ENCODE measurements at regions not wholly inside any gene's neighbourhood (a gene's known extent, or its start where the extent isn't known, plus 50 kb on each side); places are given as distances from the start of the nearest gene placed in this dataset.

GRCh38 chr5:158309088-158309807 lies 450.3 kb upstream of the CLINT1 start:
- no peak for DNase-seq (ENCODE audit: insufficient read length, low spot score)
- no peak for FAIRE-seq

- DNase-seq (ENCODE audit: insufficient read length, low spot score) (no peak), FAIRE-seq (no peak)
These were observed 449.6 kb upstream of the CLINT1 start for GRCh38 chr5:158308429-158309025.

DNA sequence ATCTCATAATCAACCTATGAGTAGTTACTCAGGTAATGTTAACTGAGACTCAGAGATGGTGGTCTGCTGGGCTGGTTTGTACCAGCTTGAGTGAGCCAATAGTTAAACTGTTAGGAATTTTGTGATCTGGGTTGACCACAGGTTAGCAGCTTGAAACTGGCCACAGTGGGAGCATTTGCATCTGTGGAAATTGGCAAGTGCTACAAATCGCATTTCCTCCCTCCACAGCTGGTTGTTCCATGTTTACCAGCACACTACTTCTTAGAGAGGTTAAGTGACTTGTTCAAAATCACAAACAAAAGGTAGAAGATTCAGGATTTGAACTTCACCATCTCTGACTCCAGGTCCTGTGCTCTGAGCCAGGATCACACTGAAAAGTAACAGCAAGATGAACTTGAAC lies 446.9 kb upstream of the CLINT1 start:
- DNase-seq (ENCODE audit: insufficient read length, low spot score): no peak
- no peak for FAIRE-seq

DNA sequence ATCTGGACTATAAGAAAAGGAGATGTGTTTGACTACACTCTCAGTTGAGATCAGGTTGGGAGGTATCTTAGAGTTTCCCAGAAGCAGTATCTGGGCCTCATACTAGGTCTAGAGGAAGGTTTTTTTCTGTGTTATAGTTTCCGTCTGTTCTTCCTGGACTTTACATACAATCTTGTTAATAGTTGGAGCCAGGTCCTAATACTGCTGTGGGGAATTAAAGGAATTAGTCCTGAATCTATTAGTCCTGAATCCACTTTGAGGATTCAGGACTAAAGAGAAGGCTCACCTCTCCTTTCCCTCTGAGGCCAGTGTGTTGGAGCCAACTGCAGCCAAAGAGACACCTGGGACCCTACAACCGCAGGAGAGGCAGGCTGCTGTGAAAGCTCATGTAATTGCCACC lies 445.7 kb upstream of the CLINT1 start:
- no peak for FAIRE-seq
- no peak for DNase-seq (ENCODE audit: insufficient read length, low spot score)

- no peak for DNase-seq (ENCODE audit: insufficient read length, low spot score)
- no peak for FAIRE-seq
These were observed 444.9 kb upstream of the CLINT1 start for GRCh38 chr5:158303883-158304282.

DNA sequence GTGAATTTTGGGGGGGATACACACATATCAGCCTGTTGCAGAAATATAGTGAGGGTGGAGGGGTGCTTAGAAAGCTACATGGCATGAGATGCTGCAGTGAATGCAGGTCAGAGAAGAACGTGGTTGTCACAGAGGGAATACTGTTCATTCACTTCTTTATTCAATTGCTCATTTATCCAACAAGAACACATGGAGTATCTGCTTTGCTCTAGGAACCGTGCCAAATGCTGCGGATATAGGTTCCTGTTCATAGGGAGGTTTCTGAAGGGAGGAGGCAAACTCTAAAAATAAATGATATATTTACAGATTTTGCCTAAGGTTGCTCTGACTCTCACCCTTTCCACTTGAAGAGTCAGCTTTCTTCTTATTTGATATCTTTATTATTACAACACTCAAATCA lies 444.3 kb upstream of the CLINT1 start:
- DNase-seq (ENCODE audit: insufficient read length, low spot score) (no peak), FAIRE-seq (no peak)

- FAIRE-seq: no peak
- DNase-seq (ENCODE audit: insufficient read length, low spot score): no peak
These were observed 443.1 kb upstream of the CLINT1 start for GRCh38 chr5:158302029-158302428.

DNA sequence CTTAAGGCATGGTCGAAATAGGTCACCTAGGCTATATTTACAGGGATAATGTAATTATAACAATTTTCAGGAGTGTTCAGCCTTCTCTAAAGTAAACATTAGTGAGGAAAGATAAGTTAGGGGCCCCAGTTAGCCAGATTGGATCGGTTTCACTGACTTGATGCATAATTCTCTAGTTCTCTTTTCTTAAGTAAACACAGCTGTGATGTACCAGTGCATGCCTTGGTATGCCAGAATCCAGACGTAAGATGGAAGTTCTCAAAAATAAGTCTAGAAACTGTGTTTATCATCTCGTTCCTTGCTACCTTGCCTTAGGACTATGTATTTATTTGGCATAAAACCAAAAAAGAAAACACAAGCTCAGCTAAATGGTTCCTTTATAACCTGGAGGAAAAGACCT lies 442.2 kb upstream of the CLINT1 start:
- FAIRE-seq (no peak), DNase-seq (ENCODE audit: insufficient read length, low spot score) (no peak)

GRCh38 chr5:158300256-158300655 lies 441.3 kb upstream of the CLINT1 start:
- FAIRE-seq: no peak
- DNase-seq (ENCODE audit: insufficient read length, low spot score): no peak

DNA sequence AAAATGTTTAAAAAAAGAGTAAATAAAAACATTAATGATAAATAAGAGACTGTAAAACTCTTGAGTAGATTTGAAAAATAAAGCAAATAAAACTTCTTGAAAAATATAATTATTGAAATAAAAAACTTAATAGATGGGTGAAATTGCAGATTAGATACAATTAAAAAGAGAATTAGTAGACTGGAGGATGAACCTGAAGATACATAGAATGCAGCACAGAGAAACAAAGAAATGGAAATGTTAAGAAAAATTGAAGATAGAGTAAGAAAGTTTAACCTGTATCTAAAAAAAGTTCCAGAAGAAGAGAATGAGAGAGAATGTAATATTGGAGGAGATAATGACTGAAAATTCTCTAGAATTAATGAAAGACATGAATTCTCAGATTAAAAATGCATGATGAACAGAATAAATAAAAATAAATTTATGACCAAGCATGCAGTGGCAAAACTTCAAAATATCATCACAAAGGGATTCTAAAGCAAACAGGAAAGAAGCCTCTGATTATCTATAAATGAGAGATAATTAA lies 438.1 kb upstream of the CLINT1 start:
- FAIRE-seq: no peak

GRCh38 chr5:158294701-158295100 lies 435.8 kb upstream of the CLINT1 start:
- no peak for FAIRE-seq
- DNase-seq (ENCODE audit: insufficient read length, low spot score): no peak

More for the DNA sequence above, 438.1 kb upstream of the CLINT1 start:
- no peak for DNase-seq (ENCODE audit: insufficient read length, low spot score)

DNA sequence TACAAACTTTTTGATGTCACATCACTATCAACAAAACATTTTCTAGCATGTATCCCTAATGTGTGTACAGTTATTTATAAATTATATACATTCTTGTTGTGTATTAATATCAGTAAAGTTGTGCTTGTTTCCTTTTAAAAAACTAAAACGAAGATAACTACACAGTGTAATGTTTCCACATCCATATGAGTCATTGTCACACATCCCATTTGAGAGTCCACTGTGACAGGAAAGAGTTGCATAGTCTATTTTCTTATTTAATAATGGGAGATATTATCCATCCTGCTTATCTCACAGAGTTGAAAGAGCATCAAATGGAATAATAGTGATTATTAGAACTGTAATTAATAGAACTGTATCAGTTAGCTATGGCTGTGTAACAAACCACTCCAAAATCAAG lies 434.0 kb upstream of the CLINT1 start:
- FAIRE-seq (no peak), DNase-seq (ENCODE audit: insufficient read length, low spot score) (no peak)

DNA sequence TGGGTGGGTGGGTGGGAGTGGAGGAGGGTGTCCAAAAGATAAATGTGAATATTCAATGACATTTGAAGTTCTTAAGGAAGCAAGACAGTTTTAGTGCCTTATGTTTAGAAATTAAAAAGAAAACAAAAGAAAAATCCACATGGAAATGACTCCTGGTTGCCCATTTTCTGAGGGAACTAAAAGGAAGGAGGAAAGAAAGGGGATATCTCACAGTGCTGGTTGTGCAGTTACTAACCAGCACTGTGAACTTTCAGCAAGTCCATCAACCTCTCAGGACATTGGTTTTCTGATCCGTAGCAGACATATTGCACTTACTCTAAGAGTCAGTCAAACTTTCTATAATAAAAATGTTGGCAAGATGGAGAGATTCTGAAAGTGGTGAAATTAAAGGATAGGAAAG lies 431.0 kb upstream of the CLINT1 start:
- FAIRE-seq (no peak), DNase-seq (ENCODE audit: insufficient read length, low spot score) (no peak)

DNA sequence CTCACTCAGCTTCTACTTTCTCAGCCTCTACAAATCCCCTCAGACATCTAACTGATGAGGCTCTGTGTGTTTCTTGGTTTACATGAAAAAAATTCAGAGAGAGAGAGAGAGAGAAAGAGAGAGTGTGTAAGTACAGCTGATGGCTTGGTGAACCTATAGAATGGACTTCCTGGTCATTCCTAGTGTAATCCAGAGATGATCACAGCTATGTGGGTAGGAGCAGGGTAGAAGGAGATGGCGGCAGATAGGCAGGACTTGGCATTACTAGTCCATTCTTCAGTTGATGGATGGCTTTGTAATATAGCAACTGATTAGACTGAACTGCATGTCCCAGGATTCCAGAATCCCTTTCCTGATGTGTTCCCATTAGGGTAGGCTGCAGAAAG lies 429.3 kb upstream of the CLINT1 start:
- FAIRE-seq (no peak), DNase-seq (ENCODE audit: insufficient read length, low spot score) (no peak)

DNA sequence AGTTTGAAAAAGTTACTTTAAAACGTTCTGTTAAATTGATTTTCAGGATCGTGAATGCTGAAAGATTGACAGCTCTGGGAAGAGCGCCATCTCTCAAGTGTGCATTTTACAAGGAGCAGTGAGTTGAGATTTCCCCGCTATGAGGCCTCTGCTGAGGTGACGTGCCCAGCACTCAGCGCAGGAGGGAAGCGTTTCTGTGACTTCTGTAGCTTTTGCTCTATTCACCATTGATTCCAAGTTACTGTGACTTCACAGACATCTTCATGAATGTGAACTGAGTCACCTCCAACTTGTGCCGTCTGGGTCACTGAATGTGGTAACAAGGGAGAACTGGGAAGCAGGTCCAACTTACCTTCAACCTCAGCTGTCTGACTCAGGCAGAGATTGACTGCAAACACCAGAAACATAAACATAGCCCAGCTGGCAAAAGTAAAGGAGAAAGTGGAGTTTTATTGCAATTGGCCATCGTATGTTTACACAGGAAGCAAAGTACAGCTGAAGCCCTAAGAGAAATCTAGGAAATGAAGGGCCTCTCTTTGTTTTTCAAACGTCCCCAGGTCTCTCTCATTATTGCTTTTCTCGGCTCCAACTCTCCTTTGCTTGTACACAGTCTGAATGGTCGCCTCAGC lies 428.8 kb upstream of the CLINT1 start:
- DNase-seq (ENCODE audit: insufficient read length, low spot score) (peak; percentile 3), FAIRE-seq (no peak)

GRCh38 chr5:158286827-158287226 lies 427.9 kb upstream of the CLINT1 start:
- FAIRE-seq (no peak), DNase-seq (ENCODE audit: insufficient read length, low spot score) (no peak)

GRCh38 chr5:158285698-158286097 lies 426.8 kb upstream of the CLINT1 start:
- DNase-seq (ENCODE audit: insufficient read length, low spot score) (no peak), FAIRE-seq (no peak)

GRCh38 chr5:158284242-158284641 lies 425.3 kb upstream of the CLINT1 start:
- no peak for FAIRE-seq
- DNase-seq (ENCODE audit: insufficient read length, low spot score): no peak

GRCh38 chr5:158283397-158283796 lies 424.5 kb upstream of the CLINT1 start:
- no peak for DNase-seq (ENCODE audit: insufficient read length, low spot score)
- no peak for FAIRE-seq

- no peak for FAIRE-seq
- DNase-seq (ENCODE audit: insufficient read length, low spot score): no peak
These were observed 419.4 kb upstream of the CLINT1 start for GRCh38 chr5:158278216-158278925.

GRCh38 chr5:158277276-158277675 lies 418.3 kb upstream of the CLINT1 start:
- DNase-seq (ENCODE audit: insufficient read length, low spot score) (no peak), FAIRE-seq (no peak)
